GM12878 (cell line): ENCODE measurements at regions not wholly inside any gene's neighbourhood (a gene's known extent, or its start where the extent isn't known, plus 50 kb on each side); places are given as distances from the start of the nearest gene placed in this dataset.

Experiments used
- ATAC-seq: fragments of 200-7000 bp; cut with Tn5 transposase; 3 replicates; pipeline ENCODE4 v1.9.1; 2020; ENCODE audit warnings: mild to moderate bottlenecking, moderate library complexity
- BruUV-seq: library from RNA; stranded (reverse); fragments of 400-500 nt; replicated peaks from 2 replicates; lab custom pipeline; 2021; lab: Mats Ljungman, UMichigan
- CTCF ChIA-PET: fragments of 300-600 bp; sonication (Branson Sonifier 250); formaldehyde crosslinking; extraction: SDS; loops from one replicate; lab custom pipeline; 2021; ENCODE audit warnings: inconsistent platforms; lab: Yijun Ruan, JAX
- POLR2A ChIA-PET: fragments of 350-600 bp; formaldehyde crosslinking; extraction: SDS; loops from one replicate; lab custom pipeline; 2021; ENCODE audit warnings: inconsistent platforms; lab: Charles Lee
- RAD21 ChIA-PET: fragments of 300-600 bp; sonication (Branson Sonifier 250); formaldehyde crosslinking; loops from one replicate; lab custom pipeline; 2023; ENCODE audit warnings: antibody characterized with exemption; ENCODE audit not compliant: unreplicated experiment; lab: Charles Lee
- SMC1A ChIA-PET: fragments of 300-600 bp; sonication (Branson Sonifier 250); formaldehyde crosslinking; loops from one replicate; lab custom pipeline; 2023; ENCODE audit not compliant: unreplicated experiment, uncharacterized antibody; lab: Charles Lee
- DNase-seq: peaks from one replicate; pipeline ENCODE4 v3.0.0-alpha.2; 2011; ENCODE audit warnings: low read depth, low spot score
- FAIRE-seq: peaks from 3 replicates; lab custom pipeline; 2011; peaks lifted over from hg19 to GRCh38; lab: Jason Lieb, UNC
- H2AFZ ChIP-seq: 2 replicates; pipeline ENCODE4 v1.6.0; 2011; ENCODE audit warnings: low read depth, low read length, control low read depth; ENCODE audit not compliant: control insufficient read depth
- H3K27ac ChIP-seq: 2 replicates; pipeline ENCODE4 v1.5.1; 2011; ENCODE audit warnings: control low read depth; ENCODE audit not compliant: control insufficient read depth, insufficient read depth
- H3K27me3 ChIP-seq, 2 experiments: replicated peaks in 1 of 2; 2 replicates each; pipeline versions ENCODE4 v1.6.0 to v1.6.1; 2011; ENCODE audit warnings: low read length in 1 of 2; ENCODE audit not compliant: control insufficient read depth in 2 of 2, insufficient read depth in 2 of 2
- H3K36me3 ChIP-seq, 2 experiments: 2 replicates each; pipeline ENCODE4 v1.5.1; 2011; ENCODE audit warnings: low read length in 1 of 2; ENCODE audit not compliant: control insufficient read depth in 2 of 2, insufficient read depth in 2 of 2
- H3K4me1 ChIP-seq: 2 replicates; pipeline ENCODE4 v1.6.1; 2011; ENCODE audit warnings: mild to moderate bottlenecking, low read length, moderate library complexity, mixed read lengths; ENCODE audit not compliant: control insufficient read depth, insufficient read depth
- H3K4me2 ChIP-seq: 2 replicates; pipeline ENCODE4 v1.6.0; 2011; ENCODE audit warnings: control low read depth; ENCODE audit not compliant: control insufficient read depth, insufficient read depth
- H3K4me3 ChIP-seq: fragments of 200-600 bp; sonication (generic); 2 replicates; pipeline ENCODE4 v1.5.1; 2016
- H3K79me2 ChIP-seq: 2 replicates; pipeline ENCODE4 v1.6.0; 2011; ENCODE audit warnings: low read length; ENCODE audit not compliant: control insufficient read depth, insufficient read depth
- H3K9ac ChIP-seq: 2 replicates; pipeline ENCODE4 v1.8.0; 2011; ENCODE audit warnings: low read length, control low read depth, mixed read lengths; ENCODE audit not compliant: control insufficient read depth, insufficient read depth
- H3K9me3 ChIP-seq: replicated peaks from 3 replicates; pipeline ENCODE4 v1.5.1; 2011; ENCODE audit warnings: mild to moderate bottlenecking, low read length; ENCODE audit not compliant: control insufficient read depth, insufficient read depth
- H4K20me1 ChIP-seq: 2 replicates; pipeline ENCODE4 v1.6.0; 2011; ENCODE audit not compliant: control insufficient read depth, insufficient read depth
- CBX5 ChIP-seq: sonication (generic); IDR thresholded peaks from 2 replicates; pipeline ENCODE4 v1.6.1; 2016; ENCODE audit warnings: low read depth, moderate library complexity, mild to moderate bottlenecking, inconsistent platforms
- CHD4 ChIP-seq: fragments of 200-600 bp; sonication (generic); IDR thresholded peaks from 2 replicates; pipeline ENCODE4 v1.6.1; 2016; ENCODE audit warnings: mild to moderate bottlenecking
- CUX1 ChIP-seq: IDR thresholded peaks from 2 replicates; pipeline ENCODE4 v1.6.1; 2012; ENCODE audit warnings: improper control_type of control experiment, low read depth, low read length; ENCODE audit not compliant: insufficient replicate concordance
- EGR1 ChIP-seq, 2 experiments: IDR thresholded peaks; 1 replicate in 1 of 2; 2 replicates in 1 of 2; pipeline ENCODE4 v1.6.1; 2011 to 2012; ENCODE audit warnings: low read depth in 2 of 2, low read length in 2 of 2, borderline replicate concordance in 1 of 2, mild to moderate bottlenecking in 1 of 2, moderate library complexity in 1 of 2
- KLF5 ChIP-seq: fragments of 450-650 bp; IDR thresholded peaks from 2 replicates; pipeline ENCODE4 v1.6.1; 2014; ENCODE audit warnings: mild to moderate bottlenecking; ENCODE audit not compliant: partially characterized antibody
- NFYB ChIP-seq: IDR thresholded peaks from 2 replicates; pipeline ENCODE4 v1.6.1; 2011; ENCODE audit warnings: low read depth, mild to moderate bottlenecking, low read length, improper control_type of control experiment, moderate library complexity; ENCODE audit not compliant: insufficient read depth
- POLR2AphosphoS2 ChIP-seq: IDR thresholded peaks from 2 replicates; pipeline ENCODE4 v1.6.1; 2011; ENCODE audit warnings: low read depth, mild to moderate bottlenecking, low read length, improper control_type of control experiment, moderate library complexity
- RCOR1 ChIP-seq: conservative IDR thresholded peaks from 2 replicates; pipeline ENCODE4 v1.6.1; 2012; ENCODE audit warnings: low read depth, low read length, improper control_type of control experiment
- ZNF24 ChIP-seq: fragments of 450-650 bp; IDR thresholded peaks from 2 replicates; pipeline ENCODE4 v1.6.1; 2017; ENCODE audit warnings: antibody characterized with exemption, mild to moderate bottlenecking
- WGBS: methylation state at CpG from one replicate; pipeline ENCODE4 v1.1.6; 2016; ENCODE audit warnings: low lambda C conversion rate; ENCODE audit not compliant: insufficient replicate concordance, insufficient coverage; ENCODE audit errors: missing lambda C conversion rate; 5-methylcytosine and 5-hydroxymethylcytosine counted together
- in situ Hi-C: fragments of 300-500 bp; cut with MboI; formaldehyde crosslinking; loops from 9 replicates; pipeline ENCODE4 v1.14.3; 2018; ENCODE audit warnings: mixed read lengths
- intact Hi-C: fragments of 100-400 bp; cut with micrococcal nuclease; formaldehyde crosslinking; loops from one replicate; pipeline ENCODE4 v1.14.2; 2022; ENCODE audit not compliant: unreplicated experiment

- Histone ChIP-seq H3K4me3 (no peak overlapping the region), H3K9ac (no peak overlapping the region), H3K4me2 (no peak overlapping the region), H3K4me1 (no peaks in the 10 kb centered on the region), H3K27ac (no peak overlapping the region), H2AFZ (no peak overlapping the region), H3K27me3 (no peaks in the 10 kb centered on the region), H3K9me3 (no peaks in the 10 kb centered on the region), H3K79me2 (no peaks in the 10 kb centered on the region), H4K20me1 (no peaks in the 10 kb centered on the region), H3K36me3 (no peaks in the 10 kb centered on the region)
- 0% methylated on average over 1 of the region's 1 CpG for WGBS
- ChIA-PET POLR2A (no interaction called here), RAD21 (no interaction called here), CTCF (no interaction called here), SMC1A (no interaction called here)
- no peak for ATAC-seq
- in situ Hi-C loops = no loop called here
- intact Hi-C loops = no loop called here
- FAIRE-seq = no peak
- DNase-seq = no peak
- TF ChIP-seq KLF5 (no peak), ZNF24 (no peak), CBX5 (no peak), NFYB (no peak), CUX1 (no peak), CHD4 (no peak), RCOR1 (no peak), POLR2AphosphoS2 (no peak), EGR1 (IDR thresholded peaks at IDR 0.05; ENCODE audit: borderline replicate concordance in 1 of 2, low read depth in 2 of 2, low read length in 2 of 2) (no peak)
- no TSS peak for BruUV-seq
These were observed 326.8 kb upstream of the SGCD start for GRCh38 chr5:156000115-156000514.
